K562 (cell line): ENCODE measurements at regions not wholly inside any gene's neighbourhood (a gene's known extent, or its start where the extent isn't known, plus 50 kb on each side); places are given as distances from the start of the nearest gene placed in this dataset.

Source experiments
- KLF16 ChIP-seq: IDR thresholded peaks from 2 replicates; pipeline ENCODE4 v1.6.1; 2016; ENCODE audit warnings: antibody characterized with exemption
- MXI1 ChIP-seq: IDR thresholded peaks from 2 replicates; pipeline ENCODE4 v1.6.1; 2011; ENCODE audit warnings: low read depth, mild to moderate bottlenecking, improper control_type of control experiment, low read length
- ZNF263 ChIP-seq: sonication (generic); formaldehyde crosslinking; IDR thresholded peaks from 2 replicates; pipeline ENCODE4 v1.8.0; 2022; ENCODE audit warnings: mild to moderate bottlenecking, missing genetic modification reagents, borderline replicate concordance
- TF ChIP-seq, protein P1 (sequence below), 3 experiments: IDR thresholded peaks in 2 of 3; conservative IDR thresholded peaks in 1 of 3; 2 replicates each; pipeline ENCODE4 v1.5.1; 2011 to 2012; ENCODE audit warnings: low read length in 3 of 3, mild to moderate bottlenecking in 3 of 3, control low read depth in 2 of 3, improper control_type of control experiment in 1 of 3, inconsistent platforms in 1 of 3, low read depth in 1 of 3, mixed read lengths in 1 of 3, moderate library complexity in 1 of 3; ENCODE audit not compliant: insufficient read depth in 2 of 3
- TF ChIP-seq, protein P2 (sequence below): sonication (generic); formaldehyde crosslinking; IDR thresholded peaks from 2 replicates; pipeline ENCODE4 v1.8.0; 2022; ENCODE audit warnings: missing genetic modification reagents, mild to moderate bottlenecking, borderline replicate concordance
- TF ChIP-seq, protein P3 (sequence below): sonication (generic); formaldehyde crosslinking; IDR thresholded peaks from 2 replicates; pipeline ENCODE4 v1.8.1; 2023; ENCODE audit warnings: mild to moderate bottlenecking, missing genetic modification reagents

DNA sequence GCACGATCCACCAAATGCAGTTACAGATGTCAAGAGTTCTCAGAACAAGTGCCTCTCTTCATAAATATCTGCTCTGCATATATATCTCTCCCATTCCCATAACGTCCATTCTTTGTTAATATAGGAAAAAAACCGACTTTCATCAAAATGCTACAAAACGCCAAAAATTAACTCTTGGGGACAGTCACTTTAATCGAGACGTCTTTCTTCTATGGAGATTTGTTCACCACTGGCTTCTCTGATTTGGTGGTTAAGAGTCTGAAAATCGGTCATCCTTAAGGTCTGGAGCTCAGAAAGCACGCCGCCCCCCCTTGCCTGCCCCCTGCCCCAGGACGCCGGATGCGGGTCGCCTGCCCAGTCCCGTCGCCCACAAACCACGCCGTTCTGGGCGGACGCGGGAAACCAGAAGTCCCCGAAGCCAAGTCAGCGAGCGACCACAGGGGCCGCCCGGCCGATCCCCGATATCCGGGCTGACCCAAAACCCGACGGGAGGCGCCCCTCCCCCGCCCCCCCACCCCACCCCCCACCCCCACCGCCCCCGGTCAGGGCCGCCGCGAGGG, 252.7 kb downstream of the TJP1 start:
- TF ChIP-seq KLF16 (no peak), MXI1 (no peak), ZNF263 (no peak)
- TF ChIP-seq, protein P1, sequence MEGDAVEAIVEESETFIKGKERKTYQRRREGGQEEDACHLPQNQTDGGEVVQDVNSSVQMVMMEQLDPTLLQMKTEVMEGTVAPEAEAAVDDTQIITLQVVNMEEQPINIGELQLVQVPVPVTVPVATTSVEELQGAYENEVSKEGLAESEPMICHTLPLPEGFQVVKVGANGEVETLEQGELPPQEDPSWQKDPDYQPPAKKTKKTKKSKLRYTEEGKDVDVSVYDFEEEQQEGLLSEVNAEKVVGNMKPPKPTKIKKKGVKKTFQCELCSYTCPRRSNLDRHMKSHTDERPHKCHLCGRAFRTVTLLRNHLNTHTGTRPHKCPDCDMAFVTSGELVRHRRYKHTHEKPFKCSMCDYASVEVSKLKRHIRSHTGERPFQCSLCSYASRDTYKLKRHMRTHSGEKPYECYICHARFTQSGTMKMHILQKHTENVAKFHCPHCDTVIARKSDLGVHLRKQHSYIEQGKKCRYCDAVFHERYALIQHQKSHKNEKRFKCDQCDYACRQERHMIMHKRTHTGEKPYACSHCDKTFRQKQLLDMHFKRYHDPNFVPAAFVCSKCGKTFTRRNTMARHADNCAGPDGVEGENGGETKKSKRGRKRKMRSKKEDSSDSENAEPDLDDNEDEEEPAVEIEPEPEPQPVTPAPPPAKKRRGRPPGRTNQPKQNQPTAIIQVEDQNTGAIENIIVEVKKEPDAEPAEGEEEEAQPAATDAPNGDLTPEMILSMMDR (IDR thresholded peaks at IDR 0.05 in 2 of 3, conservative IDR thresholded peaks at IDR 0.05 in 1 of 3; ENCODE audit: insufficient read depth in 2 of 3, low read depth in 1 of 3, low read length in 3 of 3) = no peak
- TF ChIP-seq, protein P2, sequence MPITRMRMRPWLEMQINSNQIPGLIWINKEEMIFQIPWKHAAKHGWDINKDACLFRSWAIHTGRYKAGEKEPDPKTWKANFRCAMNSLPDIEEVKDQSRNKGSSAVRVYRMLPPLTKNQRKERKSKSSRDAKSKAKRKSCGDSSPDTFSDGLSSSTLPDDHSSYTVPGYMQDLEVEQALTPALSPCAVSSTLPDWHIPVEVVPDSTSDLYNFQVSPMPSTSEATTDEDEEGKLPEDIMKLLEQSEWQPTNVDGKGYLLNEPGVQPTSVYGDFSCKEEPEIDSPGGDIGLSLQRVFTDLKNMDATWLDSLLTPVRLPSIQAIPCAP (CRISPR knock-in tag) = no peak
- TF ChIP-seq, protein P3, sequence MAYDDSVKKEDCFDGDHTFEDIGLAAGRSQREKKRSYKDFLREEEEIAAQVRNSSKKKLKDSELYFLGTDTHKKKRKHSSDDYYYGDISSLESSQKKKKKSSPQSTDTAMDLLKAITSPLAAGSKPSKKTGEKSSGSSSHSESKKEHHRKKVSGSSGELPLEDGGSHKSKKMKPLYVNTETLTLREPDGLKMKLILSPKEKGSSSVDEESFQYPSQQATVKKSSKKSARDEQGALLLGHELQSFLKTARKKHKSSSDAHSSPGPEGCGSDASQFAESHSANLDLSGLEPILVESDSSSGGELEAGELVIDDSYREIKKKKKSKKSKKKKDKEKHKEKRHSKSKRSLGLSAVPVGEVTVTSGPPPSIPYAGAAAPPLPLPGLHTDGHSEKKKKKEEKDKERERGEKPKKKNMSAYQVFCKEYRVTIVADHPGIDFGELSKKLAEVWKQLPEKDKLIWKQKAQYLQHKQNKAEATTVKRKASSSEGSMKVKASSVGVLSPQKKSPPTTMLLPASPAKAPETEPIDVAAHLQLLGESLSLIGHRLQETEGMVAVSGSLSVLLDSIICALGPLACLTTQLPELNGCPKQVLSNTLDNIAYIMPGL (CRISPR knock-in tag) = no peak
